ENCODE measurements at regions not wholly inside any gene's neighbourhood (a gene's known extent, or its start where the extent isn't known, plus 50 kb on each side); places are given as distances from the start of the nearest gene placed in this dataset.
"Not testable (repeated sequence)": the region's sequence is repeated elsewhere in the genome, so short reads cannot be mapped to it uniquely, and the experiment has no call there.

- Mint-ChIP-seq H3K4me1 (no peaks in the 10 kb centered on the region), H3K36me3 (no peaks in the 10 kb centered on the region), H3K4me3 (no peak overlapping the region), H3K27ac (no peak overlapping the region), H3K27me3 (no peaks in the 10 kb centered on the region), H3K9me3 (no peaks in the 10 kb centered on the region)
- CTCF ChIA-PET: no interaction called here
- no peak for DNase-seq
Observed at GRCh38 chr17:52930145-52930544, 771.6 kb upstream of the CA10 start.

GRCh38 chr17:52923658-52924057 lies 765.1 kb upstream of the CA10 start:
- H3K9me3 Mint-ChIP-seq: peaks cover 1% of the 10 kb centered on the region
- H3K27ac Mint-ChIP-seq: no peak overlapping the region
- H3K36me3 Mint-ChIP-seq: no peaks in the 10 kb centered on the region
- H3K4me3 Mint-ChIP-seq: no peak overlapping the region
- no peaks in the 10 kb centered on the region for H3K4me1 Mint-ChIP-seq
- CTCF ChIA-PET: no interaction called here
- no peak for DNase-seq
- H3K27me3 Mint-ChIP-seq: no peaks in the 10 kb centered on the region

DNA sequence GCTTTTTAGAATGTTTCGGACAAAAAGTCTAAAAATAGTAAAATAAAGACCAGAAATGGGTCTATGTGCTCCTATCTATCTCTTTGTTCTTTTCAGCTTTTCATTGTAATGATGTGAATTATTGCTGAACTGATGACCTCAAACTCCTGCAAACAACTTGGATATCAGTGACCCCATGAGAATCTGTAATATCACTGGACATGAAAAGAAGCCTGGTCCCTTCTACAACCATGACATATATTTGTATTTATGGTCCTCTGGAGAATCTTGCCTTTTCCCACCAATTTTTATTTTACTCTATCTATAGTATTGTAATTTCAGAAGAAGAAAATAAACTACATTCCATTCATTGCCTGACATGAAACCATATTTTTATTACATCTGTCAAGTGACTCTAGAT lies 740.7 kb upstream of the CA10 start:
- H3K36me3 Mint-ChIP-seq: no peaks in the 10 kb centered on the region
- no peak for DNase-seq
- no peaks in the 10 kb centered on the region for H3K27me3 Mint-ChIP-seq
- CTCF ChIA-PET: no interaction called here
- peaks cover 6% of the 10 kb centered on the region for H3K9me3 Mint-ChIP-seq
- no peak overlapping the region for H3K4me3 Mint-ChIP-seq
- H3K27ac Mint-ChIP-seq: no peak overlapping the region
- no peaks in the 10 kb centered on the region for H3K4me1 Mint-ChIP-seq

- DNase-seq: no peak
- Mint-ChIP-seq H3K4me1 (no peaks in the 10 kb centered on the region), H3K9me3 (no peaks in the 10 kb centered on the region), H3K4me3 (no peak overlapping the region), H3K27me3 (no peaks in the 10 kb centered on the region), H3K36me3 (no peaks in the 10 kb centered on the region), H3K27ac (no peak overlapping the region)
- CTCF ChIA-PET: no interaction called here
Observed at GRCh38 chr17:52895272-52895671, 736.8 kb upstream of the CA10 start.

GRCh38 chr17:52892334-52892733 lies 733.8 kb upstream of the CA10 start:
- CTCF ChIA-PET: no interaction called here
- Mint-ChIP-seq H3K27ac (no peak overlapping the region), H3K27me3 (no peaks in the 10 kb centered on the region), H3K4me3 (no peak overlapping the region), H3K9me3 (no peaks in the 10 kb centered on the region), H3K4me1 (no peaks in the 10 kb centered on the region), H3K36me3 (no peaks in the 10 kb centered on the region)
- DNase-seq: no peak

DNA sequence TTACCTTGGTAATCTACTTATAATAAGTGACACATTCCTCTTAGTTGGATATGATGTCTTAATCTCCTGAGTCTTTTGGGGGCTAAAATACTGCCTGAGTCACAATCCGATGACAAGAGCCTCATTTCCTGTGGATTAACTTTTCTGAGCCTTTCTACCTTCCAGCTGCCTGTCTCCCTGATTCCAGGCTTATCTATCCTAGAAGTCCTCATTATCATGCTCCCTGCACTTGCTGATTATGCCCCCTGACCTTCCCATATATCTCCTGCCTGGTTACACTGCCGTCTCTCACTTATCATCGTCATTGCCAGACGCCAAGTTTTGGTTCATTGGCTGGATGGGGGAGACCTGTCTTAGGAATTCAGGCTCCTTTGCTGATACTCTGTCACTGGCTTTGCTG lies 727.4 kb upstream of the CA10 start:
- Mint-ChIP-seq H3K9me3 (peaks cover 3% of the 10 kb centered on the region), H3K27ac (no peak overlapping the region), H3K27me3 (no peaks in the 10 kb centered on the region), H3K4me3 (no peak overlapping the region), H3K4me1 (no peaks in the 10 kb centered on the region), H3K36me3 (no peaks in the 10 kb centered on the region)
- CTCF ChIA-PET: no interaction called here
- DNase-seq: no peak

GRCh38 chr17:52883907-52884491 lies 725.5 kb upstream of the CA10 start:
- H3K4me1 Mint-ChIP-seq, H3K27ac Mint-ChIP-seq, H3K27me3 Mint-ChIP-seq, DNase-seq, CTCF ChIA-PET, H3K4me3 Mint-ChIP-seq, H3K9me3 Mint-ChIP-seq, H3K36me3 Mint-ChIP-seq: not testable (repeated sequence)

- CTCF ChIA-PET, H3K27ac Mint-ChIP-seq, H3K27me3 Mint-ChIP-seq, H3K4me1 Mint-ChIP-seq, DNase-seq, H3K4me3 Mint-ChIP-seq, H3K9me3 Mint-ChIP-seq, H3K36me3 Mint-ChIP-seq: not testable (repeated sequence)
Observed at GRCh38 chr17:52846767-52847166, 688.3 kb upstream of the CA10 start.

GRCh38 chr17:52841971-52842370 lies 683.5 kb upstream of the CA10 start:
- CTCF ChIA-PET: no interaction called here
- Mint-ChIP-seq H3K36me3 (no peaks in the 10 kb centered on the region), H3K27me3 (no peaks in the 10 kb centered on the region), H3K4me1 (no peaks in the 10 kb centered on the region), H3K27ac (no peak overlapping the region), H3K4me3 (no peak overlapping the region), H3K9me3 (peaks cover 8% of the 10 kb centered on the region)
- no peak for DNase-seq

GRCh38 chr17:52837492-52837891 lies 679.0 kb upstream of the CA10 start:
- no peaks in the 10 kb centered on the region for H3K36me3 Mint-ChIP-seq
- no peak overlapping the region for H3K4me3 Mint-ChIP-seq
- peaks cover 6% of the 10 kb centered on the region for H3K9me3 Mint-ChIP-seq
- H3K4me1 Mint-ChIP-seq: no peaks in the 10 kb centered on the region
- CTCF ChIA-PET: no interaction called here
- no peak for DNase-seq
- H3K27ac Mint-ChIP-seq: no peak overlapping the region
- H3K27me3 Mint-ChIP-seq: no peaks in the 10 kb centered on the region

DNA sequence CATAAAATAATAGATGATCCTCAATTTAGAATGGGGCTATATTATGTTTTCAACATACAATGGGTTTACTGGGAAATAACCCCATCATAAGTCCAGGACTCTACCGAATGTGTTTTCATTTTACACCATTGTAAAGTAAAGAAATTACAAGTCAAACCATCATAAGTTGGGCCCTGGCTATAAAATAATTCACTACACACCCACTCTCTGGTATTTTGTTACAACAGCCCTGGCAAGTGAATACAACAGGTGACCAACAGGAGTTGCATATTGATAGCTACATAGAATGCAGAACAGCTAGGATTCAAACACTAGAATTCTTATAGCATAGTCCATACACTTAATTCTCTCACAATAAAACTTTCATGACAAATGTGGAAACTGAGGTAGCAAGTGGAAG lies 673.0 kb upstream of the CA10 start:
- CTCF ChIA-PET: no interaction called here
- Mint-ChIP-seq H3K27ac (no peak overlapping the region), H3K27me3 (no peaks in the 10 kb centered on the region), H3K4me1 (no peaks in the 10 kb centered on the region), H3K36me3 (no peaks in the 10 kb centered on the region), H3K4me3 (no peak overlapping the region), H3K9me3 (no peaks in the 10 kb centered on the region)
- no peak for DNase-seq

GRCh38 chr17:52828621-52829020 lies 670.1 kb upstream of the CA10 start:
- no peak overlapping the region for H3K4me3 Mint-ChIP-seq

GRCh38 chr17:52827526-52827925 lies 669.0 kb upstream of the CA10 start:
- no peak overlapping the region for H3K4me3 Mint-ChIP-seq
- no peaks in the 10 kb centered on the region for H3K36me3 Mint-ChIP-seq
- no peaks in the 10 kb centered on the region for H3K27me3 Mint-ChIP-seq
- no peaks in the 10 kb centered on the region for H3K4me1 Mint-ChIP-seq
- no peak for DNase-seq
- H3K9me3 Mint-ChIP-seq: no peaks in the 10 kb centered on the region
- CTCF ChIA-PET: no interaction called here
- H3K27ac Mint-ChIP-seq: no peak overlapping the region

More at GRCh38 chr17:52828621-52829020, 670.1 kb upstream of the CA10 start:
- Mint-ChIP-seq H3K27me3 (no peaks in the 10 kb centered on the region), H3K4me1 (no peaks in the 10 kb centered on the region), H3K36me3 (no peaks in the 10 kb centered on the region), H3K9me3 (no peaks in the 10 kb centered on the region), H3K27ac (no peak overlapping the region)
- DNase-seq: no peak
- CTCF ChIA-PET: no interaction called here

DNA sequence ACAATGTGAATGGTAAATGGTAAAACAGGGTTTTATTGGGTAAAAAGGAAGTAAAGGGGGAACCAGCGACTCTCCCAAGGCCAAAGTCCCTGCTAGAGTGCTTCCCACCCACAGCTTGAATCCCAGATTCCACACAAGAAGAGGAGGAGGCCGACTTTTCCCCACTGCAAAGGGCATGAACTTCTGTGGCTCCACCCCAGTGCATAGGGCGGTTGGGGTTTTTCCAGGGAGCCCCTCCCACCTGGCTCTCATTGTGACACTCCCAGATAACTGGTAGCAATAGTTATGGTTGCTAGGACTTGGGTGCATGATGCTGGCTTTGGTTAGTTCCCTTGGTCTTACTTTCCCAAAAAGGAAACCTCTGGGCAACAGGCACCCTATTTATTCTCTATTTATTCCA lies 666.0 kb upstream of the CA10 start:
- no peak for DNase-seq
- H3K4me1 Mint-ChIP-seq: no peaks in the 10 kb centered on the region
- no peak overlapping the region for H3K27ac Mint-ChIP-seq
- H3K9me3 Mint-ChIP-seq: no peaks in the 10 kb centered on the region
- H3K27me3 Mint-ChIP-seq: no peaks in the 10 kb centered on the region
- CTCF ChIA-PET: no interaction called here
- H3K4me3 Mint-ChIP-seq: no peak overlapping the region
- no peaks in the 10 kb centered on the region for H3K36me3 Mint-ChIP-seq

DNA sequence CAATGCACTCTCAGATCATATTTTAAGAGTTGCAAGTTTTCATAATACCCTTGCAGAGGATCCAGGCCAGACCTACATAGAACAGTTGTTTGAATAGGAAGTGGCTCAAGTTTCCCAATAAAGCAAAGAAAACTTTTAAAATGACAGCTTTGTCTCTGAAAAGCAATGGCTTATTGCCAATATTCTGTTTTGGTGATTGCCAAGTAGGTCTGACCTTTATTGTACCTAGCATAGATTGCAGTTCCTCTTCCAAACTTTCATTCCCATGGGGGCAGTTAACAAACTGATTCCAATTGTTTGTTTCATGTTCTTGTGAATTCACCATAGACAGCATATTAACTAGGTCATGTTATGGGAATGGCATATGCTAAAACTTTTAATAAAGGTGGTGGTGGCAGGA lies 664.6 kb upstream of the CA10 start:
- no peaks in the 10 kb centered on the region for H3K27me3 Mint-ChIP-seq
- DNase-seq: no peak
- no peaks in the 10 kb centered on the region for H3K4me1 Mint-ChIP-seq
- CTCF ChIA-PET: no interaction called here
- H3K9me3 Mint-ChIP-seq: no peaks in the 10 kb centered on the region
- no peaks in the 10 kb centered on the region for H3K36me3 Mint-ChIP-seq
- H3K4me3 Mint-ChIP-seq: no peak overlapping the region
- no peak overlapping the region for H3K27ac Mint-ChIP-seq

- no peaks in the 10 kb centered on the region for H3K27me3 Mint-ChIP-seq
- H3K36me3 Mint-ChIP-seq: no peaks in the 10 kb centered on the region
- no peak for DNase-seq
- H3K27ac Mint-ChIP-seq: no peak overlapping the region
- H3K4me3 Mint-ChIP-seq: no peak overlapping the region
- CTCF ChIA-PET: no interaction called here
- H3K9me3 Mint-ChIP-seq: peaks cover 2% of the 10 kb centered on the region
- H3K4me1 Mint-ChIP-seq: no peaks in the 10 kb centered on the region
Observed at GRCh38 chr17:52790359-52790955, 631.9 kb upstream of the CA10 start.
